ENCODE measurements at regions not wholly inside any gene's neighbourhood (a gene's known extent, or its start where the extent isn't known, plus 50 kb on each side); places are given as distances from the start of the nearest gene placed in this dataset.

GRCh38 chr20:48571949-48572847, 255.6 kb downstream of the PREX1 start:
- peak; percentile 11 for DNase-seq

GRCh38 chr20:48569679-48570078, 258.1 kb downstream of the PREX1 start:
- DNase-seq = no peak

DNA sequence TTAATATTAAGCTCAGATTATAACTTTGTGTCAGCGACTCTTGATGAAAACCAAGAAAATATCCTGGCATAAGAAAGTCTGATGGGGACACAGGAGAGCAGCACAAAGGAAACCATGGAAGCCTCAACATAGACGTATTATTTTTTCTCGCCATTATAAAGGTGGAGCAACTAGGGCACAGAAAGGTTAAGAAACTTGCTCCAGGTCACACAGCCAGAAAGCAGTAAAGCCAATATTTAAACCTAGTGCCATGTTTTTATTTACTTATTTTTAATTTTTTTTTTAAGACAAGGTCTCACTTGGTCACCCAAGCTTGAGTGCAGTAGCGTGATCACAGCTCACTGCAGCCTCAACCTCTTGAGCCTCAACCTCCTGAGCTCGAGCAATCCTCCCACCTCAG, 259.3 kb downstream of the PREX1 start:
- DNase-seq = no peak

DNA sequence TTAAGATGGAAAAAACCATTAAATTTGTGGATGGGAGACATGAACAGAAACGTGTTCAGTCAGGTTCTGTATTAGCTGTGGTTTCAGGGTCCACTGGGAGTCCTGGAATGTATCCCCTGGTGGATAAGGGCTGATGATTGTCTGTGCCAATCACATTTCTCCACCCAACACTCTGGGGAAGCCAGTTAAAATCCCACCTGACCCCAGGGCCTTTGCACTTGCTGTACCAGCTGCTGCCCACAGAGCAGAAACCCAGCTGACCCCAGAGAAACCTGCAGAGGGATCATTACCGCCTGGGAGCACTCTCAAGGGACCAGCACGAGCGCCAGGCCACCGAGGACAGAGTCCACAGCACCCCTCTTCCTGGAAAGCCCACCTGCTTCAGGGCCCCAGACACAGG, 260.7 kb downstream of the PREX1 start:
- no peak for DNase-seq

DNA sequence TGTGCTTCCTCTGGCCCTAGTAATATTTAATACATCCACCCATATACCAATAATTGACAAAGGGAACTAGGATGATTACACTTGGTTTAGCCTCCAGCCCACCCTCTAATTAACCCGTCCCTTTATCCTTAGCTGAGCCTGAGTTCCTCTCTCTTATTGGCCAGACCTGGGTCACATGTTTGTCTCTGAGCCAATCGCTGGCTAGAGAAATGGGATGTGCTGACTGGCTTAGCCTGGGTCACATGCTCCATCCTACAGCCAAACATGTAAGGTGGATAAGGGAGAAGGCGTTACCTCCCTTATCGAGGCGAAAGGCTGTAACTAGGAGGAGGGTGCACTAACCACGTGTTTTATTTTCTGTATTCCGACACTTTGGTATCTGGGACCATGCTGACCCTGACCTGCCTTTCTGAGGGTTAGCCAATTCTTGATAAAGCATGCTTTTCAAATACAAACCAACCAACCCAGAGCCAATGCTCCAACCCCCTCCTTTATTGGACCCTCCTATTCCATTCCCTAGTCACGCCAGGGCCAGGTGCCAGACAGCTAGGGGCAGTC, 262.7 kb downstream of the PREX1 start:
- no peak for DNase-seq

DNA sequence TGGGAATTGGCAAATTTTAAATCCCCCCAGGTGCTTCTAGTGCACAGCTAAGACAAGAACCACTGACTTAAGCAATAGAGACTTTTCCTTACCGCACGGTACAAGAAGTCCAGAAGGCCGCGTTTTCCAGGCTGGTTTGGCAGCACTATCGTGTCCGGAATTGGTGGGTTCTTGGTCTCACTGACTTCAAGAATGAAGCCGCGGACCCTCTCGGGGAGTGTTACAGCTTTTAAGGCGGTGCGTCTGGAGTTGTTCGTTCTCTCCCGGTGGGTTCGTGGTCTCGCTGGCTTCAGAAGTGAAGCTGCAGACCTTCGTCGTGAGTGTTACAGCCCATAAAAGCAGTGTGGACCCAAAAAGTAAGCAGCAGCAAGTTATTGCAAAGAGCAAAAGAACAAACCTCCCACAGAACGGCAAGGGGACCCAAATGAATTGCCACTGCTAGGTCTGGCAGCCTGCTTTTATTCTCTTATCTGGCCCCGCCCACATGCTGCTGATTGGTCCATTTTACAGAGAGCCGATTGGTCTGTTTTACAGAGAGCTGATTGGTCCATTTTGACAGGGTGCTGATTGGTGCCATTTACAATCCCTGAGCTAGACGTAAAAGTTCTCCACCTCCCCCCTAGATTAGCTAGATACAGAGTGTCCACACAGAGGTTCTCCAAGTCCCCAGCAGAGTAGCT, 264.5 kb downstream of the PREX1 start:
- no peak for DNase-seq

GRCh38 chr20:48562586-48563116, 265.1 kb downstream of the PREX1 start:
- DNase-seq = no peak

- no peak for DNase-seq
These were observed 268.9 kb downstream of the PREX1 start for GRCh38 chr20:48558906-48559305.

GRCh38 chr20:48557380-48557779, 270.4 kb downstream of the PREX1 start:
- DNase-seq = no peak

DNA sequence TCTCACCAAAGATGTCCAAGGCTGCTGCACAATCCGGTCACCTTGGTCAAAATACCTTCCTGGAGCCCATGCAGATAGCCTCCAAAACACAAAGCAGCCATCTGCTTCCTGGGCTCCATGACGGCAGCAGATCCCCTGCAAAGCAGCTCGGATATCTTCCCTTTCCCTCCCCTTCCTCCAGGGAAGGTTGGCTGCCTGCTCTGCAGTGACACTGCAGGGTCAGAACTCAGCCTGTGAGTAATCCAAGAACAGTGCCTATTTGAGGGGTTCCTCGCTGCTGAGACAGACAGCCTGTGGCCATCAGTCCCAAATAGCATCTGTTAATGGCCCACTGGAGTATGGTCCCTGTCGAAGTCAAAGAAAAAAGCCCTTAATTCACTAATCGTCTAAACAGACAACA, 270.8 kb downstream of the PREX1 start:
- peak; percentile 11 for DNase-seq

GRCh38 chr20:48552550-48552949, 275.2 kb downstream of the PREX1 start:
- DNase-seq = no peak

- no peak for DNase-seq
These were observed 277.0 kb downstream of the PREX1 start for GRCh38 chr20:48550814-48551213.

GRCh38 chr20:48547664-48548063, 280.1 kb downstream of the PREX1 start:
- no peak for DNase-seq

GRCh38 chr20:48544402-48545339, 283.1 kb downstream of the PREX1 start:
- no peak for DNase-seq

GRCh38 chr20:48541581-48542071, 286.2 kb downstream of the PREX1 start:
- DNase-seq = no peak

DNA sequence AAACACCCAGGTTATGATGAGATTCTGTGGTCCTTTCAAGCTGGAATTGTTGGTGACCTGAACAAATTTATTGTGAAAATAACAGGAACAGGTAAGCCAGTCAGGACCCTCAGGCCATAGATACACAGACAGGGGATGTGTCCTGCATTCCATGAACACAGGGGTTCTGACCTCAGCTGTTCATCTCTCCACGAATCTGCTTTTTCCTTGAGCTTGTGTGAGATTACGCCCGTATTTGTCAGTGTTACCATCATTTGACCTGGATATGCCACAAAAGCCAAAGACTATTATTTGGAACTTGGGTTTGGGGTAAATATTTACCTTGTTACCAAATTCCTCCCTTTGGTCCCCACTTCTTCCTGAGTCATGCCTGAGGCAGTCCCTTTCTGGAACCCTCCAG, 288.9 kb downstream of the PREX1 start:
- DNase-seq = no peak

- no peak for DNase-seq
These were observed 289.6 kb downstream of the PREX1 start for GRCh38 chr20:48538058-48538825.

DNA sequence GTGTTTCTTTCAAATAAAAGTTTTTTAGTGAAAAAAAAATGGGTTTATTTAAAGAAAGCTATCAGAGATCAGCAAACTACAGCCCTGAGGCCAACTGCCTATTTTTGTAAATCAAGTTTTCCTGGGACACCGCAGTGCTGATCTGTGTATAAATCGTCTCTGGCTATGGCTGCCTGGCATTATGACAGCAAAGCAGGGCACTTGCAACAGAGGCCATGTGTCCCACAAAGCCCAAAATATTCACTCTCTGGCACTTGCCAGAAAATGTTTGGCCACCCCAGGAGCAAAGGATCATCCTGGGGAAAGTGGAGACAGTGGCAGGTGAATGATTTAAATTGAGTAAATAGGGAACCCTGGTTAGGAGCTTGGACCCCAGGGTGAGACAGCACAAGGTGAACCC, 291.6 kb downstream of the PREX1 start:
- DNase-seq = no peak

DNA sequence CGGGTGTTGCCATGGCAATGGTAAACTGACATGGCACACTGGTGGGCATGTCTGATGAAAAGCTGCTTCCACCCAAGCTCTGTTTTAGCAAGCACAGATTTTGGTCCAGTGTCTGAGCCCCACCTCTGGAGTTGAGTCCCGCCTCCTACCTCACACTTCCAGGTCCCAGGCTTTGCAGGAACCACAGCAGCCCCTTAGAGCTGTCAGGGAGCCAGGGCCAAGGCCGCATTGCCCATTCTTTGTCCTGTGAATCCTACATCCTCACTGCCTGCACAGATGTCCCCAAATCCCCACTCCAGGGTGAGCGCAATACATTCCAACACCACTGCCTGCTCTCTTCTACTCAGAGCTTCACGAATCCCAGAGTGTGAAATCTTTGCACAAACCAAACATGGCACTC, 292.2 kb downstream of the PREX1 start:
- DNase-seq = no peak

GRCh38 chr20:48532028-48532427, 295.8 kb downstream of the PREX1 start:
- DNase-seq = no peak

- DNase-seq = no peak
These were observed 296.3 kb downstream of the PREX1 start for GRCh38 chr20:48531505-48531904.
